ENCODE measurements at regions not wholly inside any gene's neighbourhood (a gene's known extent, or its start where the extent isn't known, plus 50 kb on each side); places are given as distances from the start of the nearest gene placed in this dataset.

GRCh38 chr1:217946511-217946910 is 315.4 kb downstream of the SPATA17 start:
- Histone ChIP-seq H4K20me1 (ENCODE audit: control insufficient read depth, insufficient read depth, insufficient read length) (no peaks in the 10 kb centered on the region), H3K56ac (ENCODE audit: insufficient read length, low read depth, low read length) (no peak overlapping the region), H2BK15ac (ENCODE audit: low read depth, low read length) (no peak overlapping the region), H3K9me3 (ENCODE audit: control insufficient read depth, low read depth, low read length) (no peaks in the 10 kb centered on the region), H3K27ac (ENCODE audit: insufficient read length, low read depth, low read length) (no peak overlapping the region), H3K9ac (ENCODE audit: extremely low read depth, insufficient read length, low read length) (no peak overlapping the region), H2BK20ac (ENCODE audit: low read depth, low read length, poor library complexity, severe bottlenecking) (no peak overlapping the region), H2AK5ac (ENCODE audit: insufficient read length, low read length) (no peak overlapping the region), H3K23me2 (ENCODE audit: insufficient read length, low read depth, low read length, poor library complexity, severe bottlenecking) (no peaks in the 10 kb centered on the region), H3K79me2 (ENCODE audit: insufficient read depth, low read length) (no peaks in the 10 kb centered on the region), H3K27me3 (ENCODE audit: insufficient read depth, low read length) (no peaks in the 10 kb centered on the region), H3K4ac (ENCODE audit: low read depth, low read length) (no peak overlapping the region), H3K4me1 (ENCODE audit: insufficient read depth, low read length) (no peaks in the 10 kb centered on the region), H3K23ac (ENCODE audit: insufficient read length, low read depth, low read length) (no peak overlapping the region), H3K4me2 (ENCODE audit: insufficient read depth, insufficient read length, low read length) (no peak overlapping the region), H3T11ph (ENCODE audit: low read length) (no peak overlapping the region), H3K79me1 (ENCODE audit: insufficient read depth, low read depth, low read length, poor library complexity, severe bottlenecking) (no peaks in the 10 kb centered on the region), H4K8ac (replicated peaks; ENCODE audit: insufficient read length, low read depth, low read length) (no peak overlapping the region), H3K18ac (ENCODE audit: insufficient read length, low read depth, low read length) (no peak overlapping the region), H2BK120ac (ENCODE audit: low read depth, low read length, poor library complexity, severe bottlenecking) (no peak overlapping the region), H2BK5ac (ENCODE audit: insufficient read length, low read length) (no peak overlapping the region), H2BK12ac (ENCODE audit: insufficient read length, low read depth, low read length) (no peak overlapping the region), H3K14ac (ENCODE audit: insufficient read depth, low read length) (no peak overlapping the region), H4K5ac (ENCODE audit: insufficient read length, low read depth, low read length) (no peak overlapping the region), H2AFZ (ENCODE audit: low read length) (no peak overlapping the region), H4K91ac (ENCODE audit: insufficient read length, low read depth, low read length) (no peak overlapping the region)
- TF ChIP-seq CTCF (conservative IDR thresholded peaks at IDR 0.05): no peak
- H3K9me3 Mint-ChIP-seq: no peaks in the 10 kb centered on the region
- DNase-seq: no peak
- no peak overlapping the region for H3K4me3 Mint-ChIP-seq
- no peaks in the 10 kb centered on the region for H3K27me3 Mint-ChIP-seq (ENCODE audit: low read depth)
- H3K36me3 Mint-ChIP-seq (ENCODE audit: insufficient read depth in 1 of 3, low read depth in 3 of 3): no peaks in the 10 kb centered on the region
- H3K4me1 Mint-ChIP-seq: peaks cover 0 to 12% of the 10 kb centered on the region in 2 experiments; a peak in 1 of 4 replicates
- H3K27ac Mint-ChIP-seq: no peak overlapping the region
- no CpG with 5 or more reads among the region's 8 CpGs for WGBS (ENCODE audit: extremely low coverage, insufficient read length, low lambda C conversion rate)

Data from H9 (cell line).